ENCODE measurements at regions not wholly inside any gene's neighbourhood (a gene's known extent, or its start where the extent isn't known, plus 50 kb on each side); places are given as distances from the start of the nearest gene placed in this dataset.

DNA sequence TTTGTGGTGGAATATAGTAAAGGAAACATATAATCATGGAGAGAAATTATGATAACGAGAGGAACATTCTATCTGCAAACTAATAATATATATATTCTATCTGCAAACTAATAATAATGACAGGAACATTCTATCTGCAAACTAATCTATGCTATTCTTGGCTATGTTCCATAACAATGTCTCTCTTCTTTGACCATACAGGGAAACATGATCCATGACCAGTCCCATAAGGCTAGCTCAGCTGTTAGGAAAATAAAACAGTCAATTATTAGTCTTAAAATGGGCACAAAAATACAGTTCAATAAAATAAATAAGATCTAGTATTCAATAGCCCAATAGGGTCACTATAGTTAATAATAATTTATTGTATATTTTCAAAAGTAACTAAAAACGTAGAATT, 707.8 kb upstream of the PCDH20 start:
- TF ChIP-seq, protein P1, sequence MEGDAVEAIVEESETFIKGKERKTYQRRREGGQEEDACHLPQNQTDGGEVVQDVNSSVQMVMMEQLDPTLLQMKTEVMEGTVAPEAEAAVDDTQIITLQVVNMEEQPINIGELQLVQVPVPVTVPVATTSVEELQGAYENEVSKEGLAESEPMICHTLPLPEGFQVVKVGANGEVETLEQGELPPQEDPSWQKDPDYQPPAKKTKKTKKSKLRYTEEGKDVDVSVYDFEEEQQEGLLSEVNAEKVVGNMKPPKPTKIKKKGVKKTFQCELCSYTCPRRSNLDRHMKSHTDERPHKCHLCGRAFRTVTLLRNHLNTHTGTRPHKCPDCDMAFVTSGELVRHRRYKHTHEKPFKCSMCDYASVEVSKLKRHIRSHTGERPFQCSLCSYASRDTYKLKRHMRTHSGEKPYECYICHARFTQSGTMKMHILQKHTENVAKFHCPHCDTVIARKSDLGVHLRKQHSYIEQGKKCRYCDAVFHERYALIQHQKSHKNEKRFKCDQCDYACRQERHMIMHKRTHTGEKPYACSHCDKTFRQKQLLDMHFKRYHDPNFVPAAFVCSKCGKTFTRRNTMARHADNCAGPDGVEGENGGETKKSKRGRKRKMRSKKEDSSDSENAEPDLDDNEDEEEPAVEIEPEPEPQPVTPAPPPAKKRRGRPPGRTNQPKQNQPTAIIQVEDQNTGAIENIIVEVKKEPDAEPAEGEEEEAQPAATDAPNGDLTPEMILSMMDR (conservative IDR thresholded peaks at IDR 0.05; ENCODE audit: low read length), result no peak
- TF ChIP-seq EZH2phosphoT487 (IDR thresholded peaks at IDR 0.05; ENCODE audit: borderline replicate concordance), result no peak
- H3K9ac ChIP-seq (ENCODE audit: low read depth, low read length, poor library complexity, severe bottlenecking), result no peak overlapping the region
- H4K20me1 ChIP-seq (ENCODE audit: insufficient read depth, low read length, poor library complexity, severe bottlenecking), result no peaks in the 10 kb centered on the region
- no peaks in the 10 kb centered on the region for H3F3A ChIP-seq (ENCODE audit: low read depth)
- no peaks in the 10 kb centered on the region for H3K4me1 ChIP-seq (ENCODE audit: insufficient read depth, low read length, poor library complexity, severe bottlenecking)
- H3K9me3 ChIP-seq (ENCODE audit: insufficient read depth, low read depth, low read length), result no peaks in the 10 kb centered on the region
- no peaks in the 10 kb centered on the region for H3K36me3 ChIP-seq (ENCODE audit: insufficient read depth, low read length)
- H2AFZ ChIP-seq (ENCODE audit: low read length), result no peak overlapping the region
- no peaks in the 10 kb centered on the region for H3K9me2 ChIP-seq (replicated peaks; ENCODE audit: low read depth, low read length)
- H3K79me2 ChIP-seq (ENCODE audit: insufficient read depth, low read length), result no peaks in the 10 kb centered on the region
- no peak overlapping the region for H3K4me2 ChIP-seq (ENCODE audit: low read depth, low read length, poor library complexity, severe bottlenecking)
- H3K4me3 ChIP-seq (ENCODE audit: low read length, poor library complexity, severe bottlenecking), result no peak overlapping the region
- no peaks in the 10 kb centered on the region for H3K27me3 ChIP-seq (ENCODE audit: insufficient read depth, low read length, poor library complexity, severe bottlenecking)

DNA sequence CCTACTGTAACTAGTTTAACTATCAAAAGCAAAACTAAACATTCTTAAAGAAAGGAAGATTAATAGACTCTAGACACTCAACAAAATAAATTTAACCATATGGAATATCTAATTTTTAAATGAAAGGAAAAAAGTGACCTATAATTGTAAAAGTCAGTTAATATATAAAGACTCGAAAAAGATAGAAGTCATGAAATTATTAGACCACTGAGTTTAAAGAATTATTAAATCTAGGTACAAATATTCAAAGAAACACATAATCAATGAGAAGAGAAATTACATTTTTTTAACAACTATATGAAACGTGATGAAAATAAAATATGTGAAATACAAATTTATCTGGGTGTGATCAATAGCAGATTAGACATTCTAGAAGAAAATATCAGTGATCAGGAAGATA, 706.8 kb upstream of the PCDH20 start:
- H3K9ac ChIP-seq (ENCODE audit: low read depth, low read length, poor library complexity, severe bottlenecking), result no peak overlapping the region
- no peaks in the 10 kb centered on the region for H3K36me3 ChIP-seq (ENCODE audit: insufficient read depth, low read length)
- no peak overlapping the region for H2AFZ ChIP-seq (ENCODE audit: low read length)
- no peak overlapping the region for H3K4me2 ChIP-seq (ENCODE audit: low read depth, low read length, poor library complexity, severe bottlenecking)
- no peaks in the 10 kb centered on the region for H3K9me3 ChIP-seq (ENCODE audit: insufficient read depth, low read depth, low read length)
- no peaks in the 10 kb centered on the region for H3K4me1 ChIP-seq (ENCODE audit: insufficient read depth, low read length, poor library complexity, severe bottlenecking)
- H4K20me1 ChIP-seq (ENCODE audit: insufficient read depth, low read length, poor library complexity, severe bottlenecking), result no peaks in the 10 kb centered on the region
- no peak for TF ChIP-seq EZH2phosphoT487 (IDR thresholded peaks at IDR 0.05; ENCODE audit: borderline replicate concordance)
- no peak overlapping the region for H3K4me3 ChIP-seq (ENCODE audit: low read length, poor library complexity, severe bottlenecking)
- no peaks in the 10 kb centered on the region for H3K79me2 ChIP-seq (ENCODE audit: insufficient read depth, low read length)
- no peaks in the 10 kb centered on the region for H3K9me2 ChIP-seq (replicated peaks; ENCODE audit: low read depth, low read length)
- no peaks in the 10 kb centered on the region for H3K27me3 ChIP-seq (ENCODE audit: insufficient read depth, low read length, poor library complexity, severe bottlenecking)
- H3F3A ChIP-seq (ENCODE audit: low read depth), result no peaks in the 10 kb centered on the region

DNA sequence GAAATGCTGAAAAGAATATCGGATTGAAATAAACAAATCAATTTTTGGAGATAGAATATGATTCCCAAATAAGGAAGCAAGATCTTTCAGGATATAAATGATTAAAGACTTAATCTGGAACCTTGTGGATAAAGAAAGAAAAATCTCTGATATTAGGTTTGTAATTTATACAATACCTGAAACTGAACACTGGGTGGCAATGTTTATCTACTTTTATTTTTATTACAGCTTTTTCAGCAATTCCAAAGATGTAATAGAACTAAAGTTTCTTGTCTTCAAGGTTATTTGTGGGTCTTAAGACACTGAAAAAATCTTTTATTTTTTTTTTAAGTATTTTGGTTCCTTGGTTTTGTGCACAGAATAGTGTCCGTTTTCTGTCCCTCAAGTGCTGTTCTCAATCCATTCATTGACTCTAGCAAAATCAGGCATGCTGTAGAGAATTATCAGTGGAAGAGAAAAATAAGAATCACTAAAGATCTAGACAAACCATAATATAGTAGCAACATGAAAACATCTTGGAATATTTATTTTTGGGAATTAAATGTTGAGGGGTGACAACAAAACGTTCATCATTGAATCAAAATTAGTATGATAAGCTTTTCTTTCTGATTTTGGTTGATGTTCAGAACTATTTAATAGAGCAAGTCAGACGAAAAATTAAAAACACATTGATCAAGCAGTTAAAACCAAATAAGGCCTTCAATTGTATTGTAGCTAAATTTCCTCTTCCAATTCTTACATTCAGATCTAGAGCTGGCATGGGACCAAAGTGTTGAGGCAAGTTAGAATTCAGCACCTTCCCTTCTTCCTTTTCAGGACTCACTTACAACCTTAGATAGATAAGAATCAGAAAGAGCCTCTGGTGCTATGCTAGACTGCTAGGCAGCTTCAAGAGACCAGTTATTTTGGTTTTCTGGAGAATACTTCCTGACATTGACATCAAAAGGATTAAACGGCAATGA, 704.4 kb upstream of the PCDH20 start:
- no peaks in the 10 kb centered on the region for H4K20me1 ChIP-seq (ENCODE audit: insufficient read depth, low read length, poor library complexity, severe bottlenecking)
- H3K36me3 ChIP-seq (ENCODE audit: insufficient read depth, low read length), result no peaks in the 10 kb centered on the region
- H3K4me2 ChIP-seq (ENCODE audit: low read depth, low read length, poor library complexity, severe bottlenecking), result no peak overlapping the region
- no peak overlapping the region for H3K9ac ChIP-seq (ENCODE audit: low read depth, low read length, poor library complexity, severe bottlenecking)
- no peaks in the 10 kb centered on the region for H3K9me2 ChIP-seq (replicated peaks; ENCODE audit: low read depth, low read length)
- H3K9me3 ChIP-seq (ENCODE audit: insufficient read depth, low read depth, low read length), result no peaks in the 10 kb centered on the region
- no peak for TF ChIP-seq EZH2phosphoT487 (IDR thresholded peaks at IDR 0.05; ENCODE audit: borderline replicate concordance)
- TF ChIP-seq, protein P1 (conservative IDR thresholded peaks at IDR 0.05; ENCODE audit: low read length), result peak; percentile 73
- H3F3A ChIP-seq (ENCODE audit: low read depth), result no peaks in the 10 kb centered on the region
- H2AFZ ChIP-seq (ENCODE audit: low read length), result no peak overlapping the region
- H3K4me1 ChIP-seq (ENCODE audit: insufficient read depth, low read length, poor library complexity, severe bottlenecking), result no peaks in the 10 kb centered on the region
- H3K4me3 ChIP-seq (ENCODE audit: low read length, poor library complexity, severe bottlenecking), result no peak overlapping the region
- no peaks in the 10 kb centered on the region for H3K27me3 ChIP-seq (ENCODE audit: insufficient read depth, low read length, poor library complexity, severe bottlenecking)
- H3K79me2 ChIP-seq (ENCODE audit: insufficient read depth, low read length), result no peaks in the 10 kb centered on the region

Measured in Loucy (cell line).